ENCODE measurements at regions not wholly inside any gene's neighbourhood (a gene's known extent, or its start where the extent isn't known, plus 50 kb on each side); places are given as distances from the start of the nearest gene placed in this dataset.
"Not testable (repeated sequence)": the region's sequence is repeated elsewhere in the genome, so short reads cannot be mapped to it uniquely, and the experiment has no call there.

- H3K27ac ChIP-seq, result no peak overlapping the region
Observed at GRCh38 chr14:84250893-84251292, 1279.1 kb upstream of the FLRT2 start.

GRCh38 chr14:84251411-84252115, 1278.4 kb upstream of the FLRT2 start:
- Histone ChIP-seq H3K27ac (no peak overlapping the region), H3K4me3 (no peak overlapping the region)

More at GRCh38 chr14:84250893-84251292, 1279.1 kb upstream of the FLRT2 start:
- no peak overlapping the region for H3K4me3 ChIP-seq

GRCh38 chr14:84252706-84253105, 1277.2 kb upstream of the FLRT2 start:
- Histone ChIP-seq H3K4me3 (no peak overlapping the region), H3K27ac (no peak overlapping the region)

- H3K4me3 ChIP-seq, result no peak overlapping the region
- no peak overlapping the region for H3K27ac ChIP-seq
Observed at GRCh38 chr14:84253326-84253725, 1276.6 kb upstream of the FLRT2 start.

- no peak overlapping the region for H3K4me3 ChIP-seq
- no peak overlapping the region for H3K27ac ChIP-seq
Observed at GRCh38 chr14:84254290-84254689, 1275.7 kb upstream of the FLRT2 start.

- H3K4me3 ChIP-seq, result no peak overlapping the region
- H3K27ac ChIP-seq, result no peak overlapping the region
Observed at GRCh38 chr14:84262932-84263331, 1267.0 kb upstream of the FLRT2 start.

- Histone ChIP-seq H3K4me3 (no peak overlapping the region), H3K27ac (no peak overlapping the region)
Observed at GRCh38 chr14:84272290-84272721, 1257.6 kb upstream of the FLRT2 start.

- H3K27ac ChIP-seq, result no peak overlapping the region
- H3K4me3 ChIP-seq, result no peak overlapping the region
Observed at GRCh38 chr14:84273181-84273580, 1256.8 kb upstream of the FLRT2 start.

- no peak overlapping the region for H3K27ac ChIP-seq
- no peak overlapping the region for H3K4me3 ChIP-seq
Observed at GRCh38 chr14:84282618-84283017, 1247.3 kb upstream of the FLRT2 start.

GRCh38 chr14:84288781-84289180, 1241.2 kb upstream of the FLRT2 start:
- H3K4me3 ChIP-seq, result no peak overlapping the region

GRCh38 chr14:84298663-84299195, 1231.2 kb upstream of the FLRT2 start:
- no peak overlapping the region for H3K4me3 ChIP-seq
- no peak overlapping the region for H3K27ac ChIP-seq

More at GRCh38 chr14:84288781-84289180, 1241.2 kb upstream of the FLRT2 start:
- H3K27ac ChIP-seq, result no peak overlapping the region

- Histone ChIP-seq H3K4me3 (no peak overlapping the region), H3K27ac (no peak overlapping the region)
Observed at GRCh38 chr14:84303140-84303539, 1226.8 kb upstream of the FLRT2 start.

GRCh38 chr14:84312551-84312950, 1217.4 kb upstream of the FLRT2 start:
- H3K4me3 ChIP-seq, result no peak overlapping the region
- H3K27ac ChIP-seq, result no peak overlapping the region

- no peak overlapping the region for H3K4me3 ChIP-seq
- H3K27ac ChIP-seq, result peak overlapping the region in 1 of 21 experiments; percentile 14
Observed at GRCh38 chr14:84323450-84323849, 1206.5 kb upstream of the FLRT2 start.

GRCh38 chr14:84323978-84324377, 1206.0 kb upstream of the FLRT2 start:
- peak overlapping the region in 1 of 21 experiments; percentile 23 for H3K27ac ChIP-seq
- no peak overlapping the region for H3K4me3 ChIP-seq

GRCh38 chr14:84336433-84336832, 1193.5 kb upstream of the FLRT2 start:
- Histone ChIP-seq H3K27ac (no peak overlapping the region), H3K4me3 (no peak overlapping the region)

- H3K4me3 ChIP-seq, result no peak overlapping the region
- no peak overlapping the region for H3K27ac ChIP-seq
Observed at GRCh38 chr14:84340938-84341337, 1189.0 kb upstream of the FLRT2 start.

GRCh38 chr14:84341867-84342266, 1188.1 kb upstream of the FLRT2 start:
- H3K27ac ChIP-seq, H3K4me3 ChIP-seq: not testable (repeated sequence)

GRCh38 chr14:84343656-84344055, 1186.3 kb upstream of the FLRT2 start:
- Histone ChIP-seq H3K4me3 (no peak overlapping the region), H3K27ac (no peak overlapping the region)

GRCh38 chr14:84351646-84352045, 1178.3 kb upstream of the FLRT2 start:
- Histone ChIP-seq H3K4me3 (no peak overlapping the region), H3K27ac (no peak overlapping the region)

GRCh38 chr14:84361476-84361875, 1168.5 kb upstream of the FLRT2 start:
- Histone ChIP-seq H3K27ac (no peak overlapping the region), H3K4me3 (no peak overlapping the region)

GRCh38 chr14:84375235-84375634, 1154.7 kb upstream of the FLRT2 start:
- H3K4me3 ChIP-seq, result no peak overlapping the region

More at GRCh38 chr14:84375235-84375634, 1154.7 kb upstream of the FLRT2 start:
- no peak overlapping the region for H3K27ac ChIP-seq
